Ishikawa (cell line): ENCODE measurements at regions not wholly inside any gene's neighbourhood (a gene's known extent, or its start where the extent isn't known, plus 50 kb on each side); places are given as distances from the start of the nearest gene placed in this dataset.

Source experiments
- CEBPB ChIP-seq: IDR thresholded peaks from 2 replicates; pipeline ENCODE4 v1.6.1; 2012
- CREB1 ChIP-seq: IDR thresholded peaks from 2 replicates; pipeline ENCODE4 v1.6.1; 2012; ENCODE audit warnings: low read depth
- EGR1 ChIP-seq: IDR thresholded peaks from 2 replicates; pipeline ENCODE4 v1.6.1; 2012
- EP300 ChIP-seq: IDR thresholded peaks from 2 replicates; pipeline ENCODE4 v1.6.1; 2012; ENCODE audit warnings: borderline replicate concordance
- FOXM1 ChIP-seq: IDR thresholded peaks from 2 replicates; pipeline ENCODE4 v1.6.1; 2012; ENCODE audit warnings: low read depth, borderline replicate concordance
- MAX ChIP-seq: IDR thresholded peaks from 2 replicates; pipeline ENCODE4 v1.6.1; 2012
- NFIC ChIP-seq: IDR thresholded peaks from 2 replicates; pipeline ENCODE4 v1.6.1; 2012
- RAD21 ChIP-seq: IDR thresholded peaks from 2 replicates; pipeline ENCODE4 v1.6.1; 2012; ENCODE audit warnings: low read depth
- REST ChIP-seq: IDR thresholded peaks from 2 replicates; pipeline ENCODE4 v1.6.1; 2012; ENCODE audit warnings: low read depth, mild to moderate bottlenecking
- TAF1 ChIP-seq: IDR thresholded peaks from 2 replicates; pipeline ENCODE4 v1.6.1; 2012; ENCODE audit warnings: low read depth, mild to moderate bottlenecking
- TCF12 ChIP-seq: IDR thresholded peaks from 2 replicates; pipeline ENCODE4 v1.6.1; 2012; ENCODE audit warnings: low read depth
- TEAD4 ChIP-seq: IDR thresholded peaks from 2 replicates; pipeline ENCODE4 v1.6.1; 2012
- YY1 ChIP-seq: IDR thresholded peaks from 2 replicates; pipeline ENCODE4 v1.6.1; 2012; ENCODE audit warnings: low read depth
- ZBTB7A ChIP-seq: IDR thresholded peaks from 2 replicates; pipeline ENCODE4 v1.6.1; 2012; ENCODE audit warnings: low read depth

- TF ChIP-seq REST, result no peak
- TF ChIP-seq EP300, result no peak
- TF ChIP-seq ZBTB7A, result no peak
- no peak for TF ChIP-seq MAX
- TF ChIP-seq RAD21, result no peak
- no peak for TF ChIP-seq TAF1
- no peak for TF ChIP-seq CREB1
- no peak for TF ChIP-seq EGR1
- no peak for TF ChIP-seq TEAD4
- no peak for TF ChIP-seq CEBPB
- no peak for TF ChIP-seq NFIC
- no peak for TF ChIP-seq YY1
- no peak for TF ChIP-seq FOXM1
- no peak for TF ChIP-seq TCF12
Observed at GRCh38 chr13:92947770-92948434, 278.7 kb upstream of the GPC6 start.
